Mesenchymal stem cell (in vitro differentiated cells and primary cell): ENCODE measurements at regions not wholly inside any gene's neighbourhood (a gene's known extent, or its start where the extent isn't known, plus 50 kb on each side); places are given as distances from the start of the nearest gene placed in this dataset.

ENCODE experiments used
- DNase-seq: peaks from one replicate; pipeline ENCODE4 v3.0.0-alpha.2; 2013
- H2AFZ ChIP-seq: one replicate; pipeline ENCODE4 v1.6.1; 2013; ENCODE audit warnings: low read depth, mild to moderate bottlenecking, control low read depth, inconsistent platforms, low read length, moderate library complexity
- H2AK5ac ChIP-seq: 2 replicates; pipeline ENCODE4 v1.6.1; 2013; ENCODE audit warnings: low read length, moderate library complexity, mild to moderate bottlenecking, inconsistent platforms; ENCODE audit not compliant: severe bottlenecking
- H2BK120ac ChIP-seq: one replicate; pipeline ENCODE4 v1.6.1; 2013; ENCODE audit warnings: low read depth, mild to moderate bottlenecking, inconsistent platforms, low read length, moderate library complexity
- H2BK12ac ChIP-seq, 2 experiments: one replicate each; pipeline ENCODE4 v1.6.1; 2013; ENCODE audit warnings: inconsistent platforms in 2 of 2, low read length in 2 of 2, mild to moderate bottlenecking in 2 of 2, moderate library complexity in 2 of 2, control low read depth in 1 of 2
- H2BK15ac ChIP-seq: one replicate; pipeline ENCODE4 v1.6.1; 2013; ENCODE audit warnings: mild to moderate bottlenecking, low read depth, inconsistent platforms; ENCODE audit not compliant: poor library complexity, severe bottlenecking
- H2BK5ac ChIP-seq: 2 replicates; pipeline ENCODE4 v1.6.1; 2013; ENCODE audit warnings: low read depth, mild to moderate bottlenecking, low read length, control low read depth, inconsistent platforms; ENCODE audit not compliant: poor library complexity, severe bottlenecking
- H3K14ac ChIP-seq, 2 experiments: one replicate each; pipeline ENCODE4 v1.6.1; 2013; ENCODE audit warnings: inconsistent platforms in 2 of 2, low read length in 2 of 2, control low read depth in 1 of 2, mild to moderate bottlenecking in 1 of 2, moderate library complexity in 1 of 2
- H3K18ac ChIP-seq, 2 experiments: one replicate each; pipeline ENCODE4 v1.6.1; 2013; ENCODE audit warnings: inconsistent platforms in 2 of 2, low read length in 2 of 2, control low read depth in 1 of 2, low read depth in 1 of 2, mild to moderate bottlenecking in 1 of 2
- H3K23ac ChIP-seq, 2 experiments: one replicate each; pipeline ENCODE4 v1.6.1; 2013; ENCODE audit warnings: inconsistent platforms in 2 of 2, low read length in 2 of 2, mild to moderate bottlenecking in 2 of 2, moderate library complexity in 2 of 2, control low read depth in 1 of 2
- H3K27ac ChIP-seq: 2 replicates; pipeline ENCODE4 v1.5.1; 2013; ENCODE audit warnings: mild to moderate bottlenecking, moderate library complexity, low read length, control low read depth, inconsistent platforms; ENCODE audit not compliant: poor library complexity, severe bottlenecking
- H3K27me3 ChIP-seq, 2 experiments: 2 replicates each; pipeline versions ENCODE4 v1.6.1 to v1.7.0; 2013; ENCODE audit warnings: low read length in 2 of 2, mild to moderate bottlenecking in 2 of 2, moderate library complexity in 2 of 2, control low read depth in 1 of 2, inconsistent platforms in 1 of 2; ENCODE audit not compliant: control insufficient read depth in 1 of 2, insufficient read depth in 1 of 2
- H3K36me3 ChIP-seq, 2 experiments: 2 replicates each; pipeline versions ENCODE4 v1.6.1 to v1.7.0; 2013; ENCODE audit warnings: low read length in 2 of 2, control low read depth in 1 of 2, inconsistent platforms in 1 of 2, low read depth in 1 of 2, mild to moderate bottlenecking in 1 of 2; ENCODE audit not compliant: insufficient read depth in 2 of 2, control insufficient read depth in 1 of 2
- H3K4ac ChIP-seq, 2 experiments: one replicate each; pipeline ENCODE4 v1.6.1; 2013; ENCODE audit warnings: inconsistent platforms in 2 of 2, low read length in 2 of 2, mild to moderate bottlenecking in 2 of 2, moderate library complexity in 2 of 2, control low read depth in 1 of 2, low read depth in 1 of 2
- H3K4me1 ChIP-seq: 2 replicates; pipeline ENCODE4 v1.6.1; 2013; ENCODE audit warnings: low read depth, low read length, control low read depth; ENCODE audit not compliant: control insufficient read depth, insufficient read depth
- H3K4me2 ChIP-seq: 2 replicates; pipeline ENCODE4 v1.6.1; 2013; ENCODE audit warnings: low read length, mild to moderate bottlenecking, inconsistent platforms; ENCODE audit not compliant: poor library complexity, severe bottlenecking
- H3K4me3 ChIP-seq, 2 experiments: 2 replicates each; pipeline versions ENCODE4 v1.5.1 to v1.7.0; 2013; ENCODE audit warnings: low read length in 2 of 2, mild to moderate bottlenecking in 2 of 2, control low read depth in 1 of 2, low read depth in 1 of 2; ENCODE audit not compliant: insufficient read depth in 1 of 2
- H3K79me1 ChIP-seq: replicated peaks from 2 replicates; pipeline ENCODE4 v1.6.1; 2013; ENCODE audit warnings: mild to moderate bottlenecking, control low read depth, low read length, inconsistent platforms; ENCODE audit not compliant: poor library complexity, severe bottlenecking
- H3K9ac ChIP-seq: 2 replicates; pipeline ENCODE4 v1.7.0; 2013; ENCODE audit warnings: mild to moderate bottlenecking, low read length, moderate library complexity
- H3K9me3 ChIP-seq: 2 replicates; pipeline ENCODE4 v1.7.0; 2013; ENCODE audit warnings: mild to moderate bottlenecking, low read length; ENCODE audit not compliant: control insufficient read depth
- H4K8ac ChIP-seq: one replicate; pipeline ENCODE4 v1.6.1; 2013; ENCODE audit warnings: inconsistent platforms, mild to moderate bottlenecking, low read length, moderate library complexity
- H4K91ac ChIP-seq: one replicate; pipeline ENCODE4 v1.6.1; 2013; ENCODE audit warnings: mild to moderate bottlenecking, low read length, inconsistent platforms
- WGBS: methylation state at CpG from one replicate; pipeline ENCODE4 v1.1.7; 2013; ENCODE audit warnings: mixed read lengths; 5-methylcytosine and 5-hydroxymethylcytosine counted together

DNA sequence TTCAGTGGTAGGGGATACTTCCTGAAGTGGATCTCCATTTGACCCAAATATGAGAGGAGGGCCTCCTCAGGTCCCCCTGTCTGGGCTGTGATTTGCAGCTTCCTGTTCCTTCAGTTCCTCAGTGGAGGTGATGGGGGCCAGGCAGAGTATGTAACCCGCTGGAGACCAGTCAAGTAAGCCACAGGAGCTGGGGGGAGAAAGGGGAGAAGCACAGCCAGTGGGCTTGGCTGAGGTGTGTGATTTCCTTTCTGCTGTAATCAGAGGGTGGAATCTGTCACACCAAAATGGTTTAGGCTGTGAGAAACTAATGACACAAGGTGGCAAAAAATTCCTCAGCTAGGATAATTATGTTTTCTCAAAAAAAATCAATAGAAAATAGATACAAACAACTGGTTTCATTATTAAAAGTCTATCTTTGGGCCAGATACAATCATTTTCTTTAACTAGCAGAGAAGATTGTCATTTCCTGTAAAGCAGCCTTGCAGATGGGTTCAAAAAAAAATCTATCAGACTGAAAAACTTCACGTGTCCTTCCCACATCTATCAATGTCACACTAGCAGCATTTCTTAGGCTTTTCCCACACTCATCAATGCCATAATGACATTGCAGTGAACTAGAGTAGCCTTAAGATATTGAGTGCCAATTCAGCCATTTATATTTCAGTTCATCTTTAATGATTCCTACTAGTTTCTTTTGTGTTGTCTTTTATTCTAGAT, 1660.3 kb downstream of the EFNB2 start:
- no peak overlapping the region for H3K27ac ChIP-seq
- no peak overlapping the region for H2BK12ac ChIP-seq
- H3K4me2 ChIP-seq, result no peak overlapping the region
- no peaks in the 10 kb centered on the region for H3K4me1 ChIP-seq
- H2BK5ac ChIP-seq, result no peak overlapping the region
- peak overlapping the region in 1 of 2 experiments; percentile 48 for H3K18ac ChIP-seq
- H3K9me3 ChIP-seq, result peaks cover 7% of the 10 kb centered on the region
- no peak overlapping the region for H3K14ac ChIP-seq
- H4K91ac ChIP-seq, result peak overlapping the region; percentile 10
- H2BK120ac ChIP-seq, result no peak overlapping the region
- no peaks in the 10 kb centered on the region for H3K27me3 ChIP-seq
- H3K23ac ChIP-seq, result no peak overlapping the region
- H2AK5ac ChIP-seq, result no peak overlapping the region
- no peaks in the 10 kb centered on the region for H3K79me1 ChIP-seq
- peak; percentile 6 for DNase-seq
- no peak overlapping the region for H2AFZ ChIP-seq
- peak overlapping the region; percentile 40 for H4K8ac ChIP-seq
- no peak overlapping the region for H3K4me3 ChIP-seq
- peak overlapping the region; percentile 54 for H2BK15ac ChIP-seq
- no peaks in the 10 kb centered on the region for H3K36me3 ChIP-seq
- WGBS, result 74% methylated on average over 2 of the region's 2 CpGs
- H3K9ac ChIP-seq, result no peak overlapping the region
- no peak overlapping the region for H3K4ac ChIP-seq

DNA sequence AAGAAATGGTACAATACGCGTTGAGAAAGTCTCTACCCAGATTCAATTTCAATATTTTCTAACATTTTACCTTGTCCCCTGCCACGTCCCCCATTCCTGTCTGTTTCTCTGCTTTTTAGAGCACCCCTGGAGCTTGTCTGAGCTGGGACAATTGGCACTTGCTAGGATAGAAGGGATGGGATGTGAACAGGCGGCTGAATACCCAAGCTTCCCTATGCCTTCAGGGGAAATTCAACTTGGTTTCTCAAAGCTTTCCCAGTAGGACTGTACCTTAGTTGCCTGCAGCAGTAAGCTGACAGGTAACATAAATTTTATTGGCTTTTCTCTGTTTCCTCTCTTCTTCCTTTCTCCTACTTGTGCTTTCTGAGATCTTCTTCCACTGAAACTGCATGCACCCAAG, 1663.3 kb downstream of the EFNB2 start:
- Histone ChIP-seq H3K27ac (no peak overlapping the region), H3K4me2 (no peak overlapping the region), H3K14ac (no peak overlapping the region), H3K18ac (no peak overlapping the region), H3K4me3 (no peak overlapping the region), H2BK120ac (no peak overlapping the region), H3K9ac (no peak overlapping the region), H2AK5ac (no peak overlapping the region), H2BK15ac (no peak overlapping the region), H3K27me3 (no peaks in the 10 kb centered on the region), H2BK12ac (no peak overlapping the region), H3K23ac (no peak overlapping the region), H4K91ac (no peak overlapping the region), H3K9me3 (peaks cover 17% of the 10 kb centered on the region), H2BK5ac (no peak overlapping the region), H3K4me1 (no peaks in the 10 kb centered on the region), H4K8ac (no peak overlapping the region), H3K36me3 (no peaks in the 10 kb centered on the region), H3K4ac (no peak overlapping the region), H2AFZ (no peak overlapping the region), H3K79me1 (no peaks in the 10 kb centered on the region)
- 71% methylated on average over 4 of the region's 4 CpGs for WGBS
- no peak for DNase-seq

DNA sequence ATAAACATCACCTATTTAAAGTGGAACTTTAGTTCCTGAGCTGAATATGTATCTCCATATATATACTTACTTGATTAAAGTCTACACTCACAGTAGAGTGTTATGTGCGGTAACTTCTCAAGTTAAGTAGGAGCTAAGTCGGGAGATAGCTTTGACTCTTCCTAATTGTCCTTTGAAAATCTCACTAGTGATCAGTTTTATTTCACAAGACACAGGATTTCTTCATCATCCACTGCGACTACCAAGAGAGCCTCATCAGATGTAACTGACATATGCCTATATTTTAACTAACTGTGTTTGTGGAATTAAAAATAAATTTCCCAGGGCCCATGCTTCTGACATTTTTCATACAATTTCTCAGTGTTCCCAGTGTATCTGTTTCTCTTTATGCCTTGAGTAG, 1664.0 kb downstream of the EFNB2 start:
- Histone ChIP-seq H3K27me3 (no peaks in the 10 kb centered on the region), H4K91ac (no peak overlapping the region)

DNA sequence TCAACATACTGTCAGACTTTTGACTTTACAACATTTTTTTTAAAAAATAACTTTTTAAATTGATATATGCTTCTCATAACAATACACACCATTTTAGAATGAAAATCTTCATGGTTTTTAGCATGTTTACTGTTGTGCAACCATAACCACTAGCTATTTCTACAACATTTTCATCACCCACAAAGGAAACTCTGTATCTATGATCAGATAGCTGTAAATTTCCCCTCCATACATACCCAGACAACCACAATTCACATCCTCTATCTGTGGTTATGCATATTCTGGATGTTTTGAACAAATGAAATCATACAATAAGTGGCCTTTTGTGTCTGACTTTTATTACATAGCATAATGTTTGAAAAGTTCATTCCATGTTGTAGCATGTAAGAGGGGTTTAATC, 1666.0 kb downstream of the EFNB2 start:
- no peak overlapping the region for H3K18ac ChIP-seq
- peak; percentile 75 for DNase-seq
- no peaks in the 10 kb centered on the region for H3K4me1 ChIP-seq
- no peak overlapping the region for H2AFZ ChIP-seq
- H2BK120ac ChIP-seq, result no peak overlapping the region
- no peak overlapping the region for H3K4me2 ChIP-seq
- no peak overlapping the region for H3K4ac ChIP-seq
- no peaks in the 10 kb centered on the region for H3K79me1 ChIP-seq
- no peak overlapping the region for H2BK12ac ChIP-seq
- H3K27me3 ChIP-seq, result no peaks in the 10 kb centered on the region
- H3K14ac ChIP-seq, result no peak overlapping the region
- H2BK15ac ChIP-seq, result no peak overlapping the region
- no peak overlapping the region for H4K91ac ChIP-seq
- no peaks in the 10 kb centered on the region for H3K36me3 ChIP-seq
- H3K4me3 ChIP-seq, result no peak overlapping the region
- no peak overlapping the region for H3K9ac ChIP-seq
- peaks cover 17% of the 10 kb centered on the region for H3K9me3 ChIP-seq
- no peak overlapping the region for H2BK5ac ChIP-seq
- no peak overlapping the region for H4K8ac ChIP-seq
- no peak overlapping the region for H3K27ac ChIP-seq
- no peak overlapping the region for H3K23ac ChIP-seq
- H2AK5ac ChIP-seq, result no peak overlapping the region

More for the DNA sequence above, 1664.0 kb downstream of the EFNB2 start:
- no peak for DNase-seq
- Histone ChIP-seq H3K23ac (no peak overlapping the region), H3K4me1 (no peaks in the 10 kb centered on the region), H3K4me2 (no peak overlapping the region), H3K4ac (no peak overlapping the region), H2BK120ac (no peak overlapping the region), H2BK15ac (no peak overlapping the region), H3K79me1 (no peaks in the 10 kb centered on the region), H3K14ac (no peak overlapping the region), H2BK5ac (no peak overlapping the region), H3K36me3 (no peaks in the 10 kb centered on the region), H3K4me3 (no peak overlapping the region), H2AK5ac (no peak overlapping the region), H4K8ac (no peak overlapping the region), H2BK12ac (no peak overlapping the region), H3K18ac (no peak overlapping the region), H2AFZ (no peak overlapping the region), H3K9ac (no peak overlapping the region), H3K27ac (no peak overlapping the region), H3K9me3 (peaks cover 17% of the 10 kb centered on the region)
- 100% methylated on average over 2 of the region's 3 CpGs for WGBS
